ENCODE measurements at regions not wholly inside any gene's neighbourhood (a gene's known extent, or its start where the extent isn't known, plus 50 kb on each side); places are given as distances from the start of the nearest gene placed in this dataset.
"Not testable (repeated sequence)": the region's sequence is repeated elsewhere in the genome, so short reads cannot be mapped to it uniquely, and the experiment has no call there.

DNA sequence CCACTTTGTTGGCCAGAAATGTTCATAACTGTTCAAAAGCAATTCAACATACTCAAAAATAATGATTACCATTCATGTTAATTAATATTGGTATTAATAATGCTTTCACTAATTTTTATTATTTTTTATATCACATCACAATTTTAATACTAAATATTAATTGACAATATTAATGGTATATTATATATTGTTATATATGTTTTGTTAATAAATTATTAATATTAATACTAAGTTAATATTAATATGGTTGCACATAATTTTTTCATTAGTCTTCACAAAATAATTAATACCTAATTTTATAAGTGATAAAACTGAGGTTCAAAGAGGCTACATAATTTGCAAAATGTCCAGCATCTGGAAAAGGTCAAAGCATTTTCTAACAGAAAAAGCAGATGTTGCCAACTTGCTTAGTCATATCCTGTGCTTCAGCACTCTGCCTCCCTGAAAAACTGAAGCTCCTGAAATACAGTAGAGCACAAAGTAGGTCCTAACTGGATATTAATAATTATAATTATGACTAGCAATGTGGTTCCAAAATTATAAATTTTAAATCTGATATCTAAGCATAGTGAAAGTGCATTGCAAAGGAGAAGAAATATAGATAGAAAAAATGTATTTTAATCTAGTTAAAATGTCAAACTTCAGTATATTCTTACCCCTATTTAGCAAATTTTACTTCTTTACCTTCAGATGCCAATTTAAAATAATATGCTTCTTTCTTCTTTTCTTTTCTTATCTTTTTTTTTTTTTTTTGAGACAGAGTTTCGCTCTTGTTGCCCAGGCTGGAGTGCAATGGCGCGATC, 123.2 kb upstream of the TNFSF4 start:
- in situ Hi-C loops (cut with HindIII; ENCODE audit: low sequenced_read_pairs) = no loop called here
- H3K4me3 ChIP-seq (ENCODE audit: low read depth, low read length) = no peak overlapping the region
- DNase-seq (ENCODE audit: low read depth, low spot score) = peak; percentile 86
- TF ChIP-seq, protein P1, sequence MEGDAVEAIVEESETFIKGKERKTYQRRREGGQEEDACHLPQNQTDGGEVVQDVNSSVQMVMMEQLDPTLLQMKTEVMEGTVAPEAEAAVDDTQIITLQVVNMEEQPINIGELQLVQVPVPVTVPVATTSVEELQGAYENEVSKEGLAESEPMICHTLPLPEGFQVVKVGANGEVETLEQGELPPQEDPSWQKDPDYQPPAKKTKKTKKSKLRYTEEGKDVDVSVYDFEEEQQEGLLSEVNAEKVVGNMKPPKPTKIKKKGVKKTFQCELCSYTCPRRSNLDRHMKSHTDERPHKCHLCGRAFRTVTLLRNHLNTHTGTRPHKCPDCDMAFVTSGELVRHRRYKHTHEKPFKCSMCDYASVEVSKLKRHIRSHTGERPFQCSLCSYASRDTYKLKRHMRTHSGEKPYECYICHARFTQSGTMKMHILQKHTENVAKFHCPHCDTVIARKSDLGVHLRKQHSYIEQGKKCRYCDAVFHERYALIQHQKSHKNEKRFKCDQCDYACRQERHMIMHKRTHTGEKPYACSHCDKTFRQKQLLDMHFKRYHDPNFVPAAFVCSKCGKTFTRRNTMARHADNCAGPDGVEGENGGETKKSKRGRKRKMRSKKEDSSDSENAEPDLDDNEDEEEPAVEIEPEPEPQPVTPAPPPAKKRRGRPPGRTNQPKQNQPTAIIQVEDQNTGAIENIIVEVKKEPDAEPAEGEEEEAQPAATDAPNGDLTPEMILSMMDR (IDR thresholded peaks at IDR 0.05; ENCODE audit: low read depth, low read length) = no peak

DNA sequence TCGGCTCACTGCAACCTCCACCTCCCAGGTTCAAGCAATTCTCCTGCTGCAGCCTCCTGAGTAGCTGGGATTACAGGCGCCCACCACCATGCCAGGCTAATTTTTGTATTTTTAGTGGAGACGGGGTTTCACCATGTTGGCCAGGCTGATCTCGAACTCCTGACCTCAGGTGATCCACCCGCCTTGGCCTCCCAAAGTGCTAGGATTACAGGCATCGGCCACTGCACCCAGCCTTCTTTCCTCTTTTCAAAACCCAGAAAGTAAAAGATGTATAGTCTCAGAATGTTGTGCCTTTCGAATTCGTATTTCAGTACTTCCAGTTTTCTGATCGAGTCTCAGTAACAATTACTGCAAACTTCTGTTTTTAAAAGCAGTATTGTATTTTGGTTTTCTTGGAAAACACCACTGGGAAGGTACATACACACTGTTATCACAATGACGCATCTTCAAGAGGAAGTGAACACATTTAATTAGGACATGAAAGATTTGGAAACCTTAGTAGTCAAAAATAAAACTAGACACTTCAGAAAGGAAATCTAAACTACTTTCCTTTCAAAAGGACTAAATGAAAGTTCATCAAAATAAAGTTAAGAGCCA, 123.9 kb upstream of the TNFSF4 start:
- DNase-seq (ENCODE audit: low read depth, low spot score) = peak; percentile 63
- H3K4me3 ChIP-seq (ENCODE audit: low read depth, low read length); in situ Hi-C loops (cut with HindIII; ENCODE audit: low sequenced_read_pairs): not testable (repeated sequence)

DNA sequence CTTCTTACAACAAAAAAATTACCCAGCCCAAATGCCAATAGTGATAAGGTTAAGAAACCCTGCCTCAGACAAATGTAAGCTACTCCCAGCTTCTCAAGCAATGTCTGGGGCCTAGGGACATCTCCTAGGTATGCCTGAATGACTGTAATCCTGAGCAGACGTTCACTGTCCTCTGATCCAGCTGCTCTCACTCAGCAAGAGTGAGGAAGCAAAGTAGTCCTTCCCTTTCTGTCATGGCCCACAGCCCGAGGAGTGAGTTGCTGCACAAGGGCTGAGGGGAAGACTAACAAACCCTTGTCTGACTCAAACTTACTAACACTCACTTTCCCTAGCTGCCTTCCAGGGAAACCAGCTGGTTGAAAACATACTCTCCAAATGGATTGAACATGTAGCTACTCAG, 124.9 kb upstream of the TNFSF4 start:
- in situ Hi-C loops (cut with HindIII; ENCODE audit: low sequenced_read_pairs) = no loop called here
- TF ChIP-seq, protein P1 (IDR thresholded peaks at IDR 0.05; ENCODE audit: low read depth, low read length) = no peak
- DNase-seq (ENCODE audit: low read depth, low spot score) = peak; percentile 71
- no peak overlapping the region for H3K4me3 ChIP-seq (ENCODE audit: low read depth, low read length)

DNA sequence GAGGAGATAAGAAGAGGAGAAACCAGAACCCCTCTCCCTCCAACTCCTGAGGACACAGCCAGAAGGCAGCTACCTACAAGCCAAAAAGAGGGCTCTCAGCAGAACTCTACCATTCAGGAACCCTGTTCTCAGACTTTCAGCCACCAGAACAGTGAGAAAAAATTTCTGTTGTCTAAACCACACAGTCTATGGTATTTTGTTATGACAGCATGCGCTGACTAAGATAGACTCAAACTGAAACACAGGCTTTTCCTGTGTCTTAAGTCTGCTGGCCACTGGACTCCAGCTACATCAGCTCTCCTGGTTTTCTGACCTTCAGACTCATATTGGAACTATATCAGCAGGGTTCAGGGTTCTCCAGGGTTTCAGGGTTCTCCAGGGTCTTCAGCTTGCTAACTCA, 126.5 kb upstream of the TNFSF4 start:
- in situ Hi-C loops (cut with HindIII; ENCODE audit: low sequenced_read_pairs) = no loop called here
- TF ChIP-seq, protein P1 (IDR thresholded peaks at IDR 0.05; ENCODE audit: low read depth, low read length) = no peak
- H3K4me3 ChIP-seq (ENCODE audit: low read depth, low read length) = no peak overlapping the region
- DNase-seq (ENCODE audit: low read depth, low spot score) = peak; percentile 48

DNA sequence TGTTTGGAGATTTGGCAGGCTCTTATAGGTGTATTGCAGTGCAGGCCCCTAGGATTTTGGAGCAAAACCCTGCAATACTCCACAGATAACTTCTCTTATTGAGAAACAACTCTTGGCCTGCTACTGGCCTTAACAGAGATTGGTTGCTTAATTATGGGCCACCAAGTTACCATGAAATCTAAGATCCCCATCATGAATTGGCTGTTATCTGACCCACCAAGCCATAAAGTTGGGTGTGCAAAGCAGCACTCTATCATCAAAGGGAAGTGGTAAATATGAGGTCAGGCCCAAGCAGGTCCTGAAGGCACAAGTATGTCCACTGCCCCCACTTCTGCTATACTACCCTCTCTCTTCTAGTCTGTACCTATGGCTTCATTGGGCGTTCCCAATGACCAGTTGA, 130.0 kb upstream of the TNFSF4 start:
- H3K4me3 ChIP-seq (ENCODE audit: low read depth, low read length) = no peak overlapping the region
- TF ChIP-seq, protein P1 (IDR thresholded peaks at IDR 0.05; ENCODE audit: low read depth, low read length) = no peak
- in situ Hi-C loops (cut with HindIII; ENCODE audit: low sequenced_read_pairs) = no loop called here
- no peak for DNase-seq (ENCODE audit: low read depth, low spot score)

DNA sequence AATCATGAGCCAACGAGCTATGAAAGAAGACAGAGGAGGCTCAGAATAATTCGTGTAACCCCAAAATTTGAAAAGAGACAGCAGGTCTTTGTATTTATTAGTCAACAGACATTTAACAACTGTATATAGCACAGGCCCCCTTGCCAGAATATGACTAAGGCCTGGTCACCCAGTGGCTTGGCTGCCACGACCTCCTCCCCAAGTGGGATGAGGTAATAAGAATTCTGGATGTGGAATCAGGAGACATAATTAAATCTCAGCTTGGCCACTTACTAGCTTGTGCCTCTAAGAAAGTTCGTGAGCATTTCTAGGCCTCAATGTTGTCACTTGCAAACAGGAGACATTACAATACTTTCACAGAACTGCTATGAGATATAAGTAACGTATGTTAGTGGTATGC, 134.2 kb upstream of the TNFSF4 start:
- H3K4me3 ChIP-seq (ENCODE audit: low read depth, low read length) = no peak overlapping the region
- DNase-seq (ENCODE audit: low read depth, low spot score) = peak; percentile 90
- TF ChIP-seq, protein P1 (IDR thresholded peaks at IDR 0.05; ENCODE audit: low read depth, low read length) = no peak
- in situ Hi-C loops (cut with HindIII; ENCODE audit: low sequenced_read_pairs) = no loop called here

DNA sequence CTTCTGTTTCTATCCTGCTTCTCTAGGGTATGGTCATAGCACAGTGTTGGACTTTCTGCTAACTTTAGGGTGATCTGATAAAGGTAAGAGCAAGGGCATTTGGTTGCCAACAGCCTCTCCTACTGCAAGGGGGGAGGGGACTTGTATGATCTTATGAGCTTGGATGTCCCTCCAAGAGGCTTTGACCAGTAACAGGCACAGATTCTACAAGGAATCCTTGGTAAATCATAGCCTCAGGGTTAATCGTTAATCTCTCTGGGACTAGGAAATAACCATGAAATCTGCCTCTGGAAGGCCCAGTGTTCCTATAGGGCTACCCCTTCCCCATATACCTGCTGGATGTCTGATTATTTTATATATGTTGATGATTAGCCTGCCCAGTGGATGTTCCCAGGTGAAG, 134.8 kb upstream of the TNFSF4 start:
- in situ Hi-C loops (cut with HindIII; ENCODE audit: low sequenced_read_pairs) = no loop called here
- DNase-seq (ENCODE audit: low read depth, low spot score) = no peak
- no peak overlapping the region for H3K4me3 ChIP-seq (ENCODE audit: low read depth, low read length)

More for the DNA sequence above, 134.8 kb upstream of the TNFSF4 start:
- TF ChIP-seq, protein P1 (IDR thresholded peaks at IDR 0.05; ENCODE audit: low read depth, low read length) = no peak
